HG02610 (cell line): ENCODE measurements at regions not wholly inside any gene's neighbourhood (a gene's known extent, or its start where the extent isn't known, plus 50 kb on each side); places are given as distances from the start of the nearest gene placed in this dataset.
A peak's percentile ranks its signal among the peaks of the same experiment; 100 is the strongest.
"Not testable (repeated sequence)": the region's sequence is repeated elsewhere in the genome, so short reads cannot be mapped to it uniquely, and the experiment has no call there.

Source experiments
- ATAC-seq: cut with Tn5 transposase; IDR thresholded peaks from one replicate; pipeline ENCODE4 v1.9.1; 2021; ENCODE audit warnings: mild to moderate bottlenecking, moderate library complexity; ENCODE audit not compliant: unreplicated experiment

GRCh38 chr7:67608806-67609205 lies 612.2 kb downstream of the TYW1 start:
- no peak for ATAC-seq

GRCh38 chr7:67610897-67611296 lies 614.3 kb downstream of the TYW1 start:
- no peak for ATAC-seq

DNA sequence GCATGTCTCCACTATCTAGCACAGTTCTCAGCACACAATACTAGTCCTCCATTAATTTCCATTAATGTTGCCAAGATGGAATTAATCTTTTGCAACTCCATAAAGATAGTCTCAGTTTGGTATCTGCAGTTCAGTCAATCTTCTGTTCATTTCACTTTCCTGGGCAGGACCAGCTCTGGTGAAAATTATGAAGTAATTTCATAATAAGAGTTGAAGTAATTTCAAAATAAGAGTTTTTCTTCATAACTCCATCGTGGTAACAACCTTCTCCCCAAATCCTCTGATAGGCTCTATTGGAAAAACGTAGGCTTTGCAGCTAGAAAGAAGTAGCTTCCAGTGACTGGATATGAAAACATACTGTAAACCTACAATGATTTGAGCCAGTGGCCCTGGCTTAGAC lies 618.2 kb downstream of the TYW1 start:
- ATAC-seq: no peak

GRCh38 chr7:67616517-67616916 lies 619.9 kb downstream of the TYW1 start:
- no peak for ATAC-seq

GRCh38 chr7:67618556-67619162 lies 622.0 kb downstream of the TYW1 start:
- ATAC-seq: no peak

GRCh38 chr7:67619175-67619574 lies 622.5 kb downstream of the TYW1 start:
- ATAC-seq: no peak

- no peak for ATAC-seq
These were observed 623.7 kb downstream of the TYW1 start for GRCh38 chr7:67620216-67620933.

GRCh38 chr7:67621704-67622103 lies 625.1 kb downstream of the TYW1 start:
- no peak for ATAC-seq

DNA sequence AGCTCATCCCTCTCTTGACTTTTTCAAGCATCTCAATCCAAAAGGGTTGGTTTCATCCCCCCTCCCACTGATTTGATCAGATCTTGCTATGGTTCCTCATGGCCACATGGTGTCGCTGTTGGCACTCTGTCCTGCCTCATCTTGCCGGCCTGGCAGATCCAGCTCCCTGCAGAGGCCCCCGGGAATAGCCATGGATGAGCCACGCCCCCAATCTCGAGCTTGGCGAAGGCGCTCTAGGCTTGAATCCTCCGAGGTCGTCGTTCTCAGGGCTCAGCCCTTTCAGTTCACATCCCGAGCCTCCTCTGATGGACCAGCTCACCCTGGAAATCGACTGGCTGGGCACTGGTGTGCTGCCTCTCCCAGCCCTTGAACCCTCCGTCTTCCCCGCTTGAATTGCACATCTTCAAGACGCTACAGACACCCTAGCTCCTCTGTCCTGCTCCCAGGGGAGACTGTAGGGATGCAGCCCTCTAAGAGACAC lies 628.7 kb downstream of the TYW1 start:
- ATAC-seq: peak; percentile 56

DNA sequence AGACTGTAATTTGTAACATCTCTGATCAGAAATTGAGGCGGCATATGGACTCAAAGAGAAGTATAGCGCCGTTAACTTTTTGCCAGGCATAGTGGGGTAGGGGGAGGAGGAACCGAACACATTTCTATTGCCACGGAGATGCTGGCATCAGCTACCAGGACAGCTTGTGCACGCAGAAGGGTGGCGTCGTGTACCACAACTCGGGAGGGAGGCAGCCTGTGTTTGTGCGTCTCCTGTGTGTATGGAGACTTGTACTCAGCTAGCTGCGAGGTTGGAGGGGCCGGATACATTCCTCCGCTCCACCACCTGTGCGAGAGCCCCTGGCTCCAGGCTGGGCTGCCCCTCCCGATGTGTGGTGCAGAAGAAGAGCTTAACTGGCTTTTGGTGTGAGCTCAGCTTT lies 634.8 kb downstream of the TYW1 start:
- ATAC-seq: no peak

DNA sequence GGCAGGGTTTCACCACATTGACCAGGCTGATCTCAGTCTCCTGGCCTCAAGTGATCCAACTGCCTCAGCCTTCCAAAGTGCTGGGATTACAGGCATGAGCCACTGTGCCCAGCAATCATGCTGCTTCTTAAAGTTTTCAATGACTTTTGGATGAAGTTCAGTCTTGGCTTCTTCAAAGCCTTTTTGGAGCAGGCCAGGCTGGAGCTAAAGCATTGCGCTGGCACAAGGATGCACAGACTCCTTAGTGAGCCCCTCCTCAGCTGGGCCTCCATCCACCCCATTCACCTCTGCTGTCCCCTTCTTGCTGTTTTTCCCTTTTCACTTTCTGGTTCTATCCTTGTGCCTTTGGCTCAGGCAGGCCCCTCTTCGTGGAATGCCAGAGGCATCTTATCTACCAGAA lies 638.6 kb downstream of the TYW1 start:
- ATAC-seq: no peak

GRCh38 chr7:67636348-67637022 lies 639.9 kb downstream of the TYW1 start:
- no peak for ATAC-seq

GRCh38 chr7:67637023-67637358 lies 640.4 kb downstream of the TYW1 start:
- no peak for ATAC-seq

- ATAC-seq: not testable (repeated sequence)
These were observed 645.9 kb downstream of the TYW1 start for GRCh38 chr7:67642542-67642941.

DNA sequence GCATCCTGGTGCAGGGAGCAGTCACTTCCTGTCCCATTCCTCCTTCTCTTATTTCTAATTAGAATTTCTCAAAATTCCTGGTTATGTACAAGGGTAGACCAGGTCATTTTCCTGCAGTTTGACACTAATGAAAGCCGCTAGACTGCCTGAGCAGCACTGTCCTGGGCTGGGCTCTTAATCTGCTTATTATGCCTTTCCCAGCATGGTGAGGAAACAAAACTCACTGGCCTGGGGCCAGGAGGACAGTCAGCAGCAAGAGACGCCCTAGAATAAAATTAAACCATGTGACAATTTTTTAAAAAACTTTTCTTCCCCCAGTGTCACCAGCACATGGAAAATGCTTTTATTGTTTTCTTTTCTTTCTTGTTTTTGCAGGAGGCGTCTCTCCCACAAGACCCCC lies 647.5 kb downstream of the TYW1 start:
- ATAC-seq: no peak

- no peak for ATAC-seq
These were observed 656.3 kb downstream of the TYW1 start for GRCh38 chr7:67652937-67653336.

GRCh38 chr7:67653856-67654454 lies 657.3 kb downstream of the TYW1 start:
- ATAC-seq: no peak

- ATAC-seq: no peak
These were observed 658.0 kb downstream of the TYW1 start for GRCh38 chr7:67654642-67655041.

- no peak for ATAC-seq
These were observed 658.5 kb downstream of the TYW1 start for GRCh38 chr7:67655168-67655567.

DNA sequence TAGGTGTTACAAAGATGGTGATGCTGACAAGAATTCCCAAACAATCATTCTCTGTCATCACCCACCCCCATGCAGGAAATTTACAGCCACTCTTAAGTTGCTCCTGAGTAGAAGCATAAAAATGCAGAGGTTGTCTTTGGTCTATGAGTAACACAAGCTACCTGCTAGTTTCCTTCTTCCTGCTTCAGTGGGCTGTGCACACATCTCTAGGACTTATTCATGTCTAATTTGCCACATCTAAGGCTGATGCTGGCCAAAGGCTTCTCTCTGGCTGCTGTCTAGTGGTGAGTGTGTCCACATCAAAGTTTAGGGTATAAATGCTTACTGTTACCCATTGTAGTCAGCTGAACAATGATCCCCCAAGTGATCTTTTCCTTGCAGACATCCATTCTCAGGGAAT lies 662.5 kb downstream of the TYW1 start:
- ATAC-seq: no peak

- no peak for ATAC-seq
These were observed 666.2 kb downstream of the TYW1 start for GRCh38 chr7:67662804-67663203.

DNA sequence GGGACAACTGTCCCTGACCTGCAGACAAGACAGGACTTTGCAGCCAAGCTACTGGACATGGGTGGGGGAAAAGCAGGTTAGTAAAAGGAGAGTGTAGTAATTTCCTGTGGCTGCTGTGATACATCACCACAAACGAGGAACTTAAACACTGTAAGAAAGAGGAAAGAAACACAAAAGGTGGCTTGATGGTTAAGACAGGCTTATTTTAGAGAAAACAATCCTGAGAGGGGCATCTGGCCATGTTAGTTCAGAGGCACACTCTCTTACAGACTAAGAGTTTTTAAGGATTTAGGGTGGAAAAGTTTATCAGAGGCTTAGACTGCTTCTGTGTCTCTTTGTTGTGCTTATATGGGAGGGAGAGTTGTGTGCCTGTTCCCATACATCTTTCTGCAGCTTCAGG lies 667.0 kb downstream of the TYW1 start:
- no peak for ATAC-seq
